GM12878 (cell line): ENCODE measurements at regions not wholly inside any gene's neighbourhood (a gene's known extent, or its start where the extent isn't known, plus 50 kb on each side); places are given as distances from the start of the nearest gene placed in this dataset.
A peak's percentile ranks its signal among the peaks of the same experiment; 100 is the strongest.

Source experiments
- ATAC-seq: fragments of 200-7000 bp; cut with Tn5 transposase; 3 replicates; pipeline ENCODE4 v1.9.1; 2020; ENCODE audit warnings: mild to moderate bottlenecking, moderate library complexity
- BruUV-seq: library from RNA; stranded (reverse); fragments of 400-500 nt; replicated peaks from 2 replicates; lab custom pipeline; 2021; lab: Mats Ljungman, UMichigan
- CTCF ChIA-PET: fragments of 300-600 bp; sonication (Branson Sonifier 250); formaldehyde crosslinking; extraction: SDS; loops from one replicate; lab custom pipeline; 2021; ENCODE audit warnings: inconsistent platforms; lab: Yijun Ruan, JAX
- POLR2A ChIA-PET: fragments of 350-600 bp; formaldehyde crosslinking; extraction: SDS; loops from one replicate; lab custom pipeline; 2021; ENCODE audit warnings: inconsistent platforms; lab: Charles Lee
- RAD21 ChIA-PET: fragments of 300-600 bp; sonication (Branson Sonifier 250); formaldehyde crosslinking; loops from one replicate; lab custom pipeline; 2023; ENCODE audit warnings: antibody characterized with exemption; ENCODE audit not compliant: unreplicated experiment; lab: Charles Lee
- SMC1A ChIA-PET: fragments of 300-600 bp; sonication (Branson Sonifier 250); formaldehyde crosslinking; loops from one replicate; lab custom pipeline; 2023; ENCODE audit not compliant: unreplicated experiment, uncharacterized antibody; lab: Charles Lee
- DNase-seq: peaks from one replicate; pipeline ENCODE4 v3.0.0-alpha.2; 2011; ENCODE audit warnings: low read depth, low spot score
- FAIRE-seq: peaks from 3 replicates; lab custom pipeline; 2011; peaks lifted over from hg19 to GRCh38; lab: Jason Lieb, UNC
- H2AFZ ChIP-seq: 2 replicates; pipeline ENCODE4 v1.6.0; 2011; ENCODE audit warnings: low read depth, low read length, control low read depth; ENCODE audit not compliant: control insufficient read depth
- H3K27ac ChIP-seq: 2 replicates; pipeline ENCODE4 v1.5.1; 2011; ENCODE audit warnings: control low read depth; ENCODE audit not compliant: control insufficient read depth, insufficient read depth
- H3K27me3 ChIP-seq, 2 experiments: replicated peaks in 1 of 2; 2 replicates each; pipeline versions ENCODE4 v1.6.0 to v1.6.1; 2011; ENCODE audit warnings: low read length in 1 of 2; ENCODE audit not compliant: control insufficient read depth in 2 of 2, insufficient read depth in 2 of 2
- H3K36me3 ChIP-seq, 2 experiments: 2 replicates each; pipeline ENCODE4 v1.5.1; 2011; ENCODE audit warnings: low read length in 1 of 2; ENCODE audit not compliant: control insufficient read depth in 2 of 2, insufficient read depth in 2 of 2
- H3K4me1 ChIP-seq: 2 replicates; pipeline ENCODE4 v1.6.1; 2011; ENCODE audit warnings: mild to moderate bottlenecking, low read length, moderate library complexity, mixed read lengths; ENCODE audit not compliant: control insufficient read depth, insufficient read depth
- H3K4me2 ChIP-seq: 2 replicates; pipeline ENCODE4 v1.6.0; 2011; ENCODE audit warnings: control low read depth; ENCODE audit not compliant: control insufficient read depth, insufficient read depth
- H3K4me3 ChIP-seq: fragments of 200-600 bp; sonication (generic); 2 replicates; pipeline ENCODE4 v1.5.1; 2016
- H3K79me2 ChIP-seq: 2 replicates; pipeline ENCODE4 v1.6.0; 2011; ENCODE audit warnings: low read length; ENCODE audit not compliant: control insufficient read depth, insufficient read depth
- H3K9ac ChIP-seq: 2 replicates; pipeline ENCODE4 v1.8.0; 2011; ENCODE audit warnings: low read length, control low read depth, mixed read lengths; ENCODE audit not compliant: control insufficient read depth, insufficient read depth
- H3K9me3 ChIP-seq: replicated peaks from 3 replicates; pipeline ENCODE4 v1.5.1; 2011; ENCODE audit warnings: mild to moderate bottlenecking, low read length; ENCODE audit not compliant: control insufficient read depth, insufficient read depth
- H4K20me1 ChIP-seq: 2 replicates; pipeline ENCODE4 v1.6.0; 2011; ENCODE audit not compliant: control insufficient read depth, insufficient read depth
- ATF7 ChIP-seq: fragments of 450-650 bp; IDR thresholded peaks from 2 replicates; pipeline ENCODE4 v1.6.1; 2016; ENCODE audit warnings: low read depth, mild to moderate bottlenecking
- ETV6 ChIP-seq, 2 experiments: fragments of 450-650 bp in 1 of 2; IDR thresholded peaks in 1 of 2; conservative IDR thresholded peaks in 1 of 2; 2 replicates each; pipeline ENCODE4 v1.6.1; 2014; ENCODE audit warnings: antibody characterized with exemption in 1 of 2, borderline replicate concordance in 1 of 2, low read depth in 1 of 2, mild to moderate bottlenecking in 1 of 2, moderate library complexity in 1 of 2
- RUNX3 ChIP-seq: IDR thresholded peaks from 2 replicates; pipeline ENCODE4 v1.6.1; 2012; ENCODE audit warnings: low read length, inconsistent platforms
- SPI1 ChIP-seq: IDR thresholded peaks from 2 replicates; pipeline ENCODE4 v1.6.1; 2011; ENCODE audit warnings: low read depth, mild to moderate bottlenecking, low read length, moderate library complexity, borderline replicate concordance; ENCODE audit not compliant: insufficient read depth
- YY1 ChIP-seq: IDR thresholded peaks from 2 replicates; pipeline ENCODE4 v1.6.1; 2011; ENCODE audit warnings: low read depth, mild to moderate bottlenecking, low read length
- WGBS: methylation state at CpG from one replicate; pipeline ENCODE4 v1.1.6; 2016; ENCODE audit warnings: low lambda C conversion rate; ENCODE audit not compliant: insufficient replicate concordance, insufficient coverage; ENCODE audit errors: missing lambda C conversion rate; 5-methylcytosine and 5-hydroxymethylcytosine counted together
- in situ Hi-C: fragments of 300-500 bp; cut with MboI; formaldehyde crosslinking; loops from 9 replicates; pipeline ENCODE4 v1.14.3; 2018; ENCODE audit warnings: mixed read lengths
- intact Hi-C: fragments of 100-400 bp; cut with micrococcal nuclease; formaldehyde crosslinking; loops from one replicate; pipeline ENCODE4 v1.14.2; 2022; ENCODE audit not compliant: unreplicated experiment
- TF ChIP-seq, protein P1 (sequence below): fragments of 450-650 bp; formaldehyde crosslinking; IDR thresholded peaks from 2 replicates; pipeline ENCODE4 v1.5.0; 2022; ENCODE audit warnings: mild to moderate bottlenecking, missing genetic modification characterization

DNA sequence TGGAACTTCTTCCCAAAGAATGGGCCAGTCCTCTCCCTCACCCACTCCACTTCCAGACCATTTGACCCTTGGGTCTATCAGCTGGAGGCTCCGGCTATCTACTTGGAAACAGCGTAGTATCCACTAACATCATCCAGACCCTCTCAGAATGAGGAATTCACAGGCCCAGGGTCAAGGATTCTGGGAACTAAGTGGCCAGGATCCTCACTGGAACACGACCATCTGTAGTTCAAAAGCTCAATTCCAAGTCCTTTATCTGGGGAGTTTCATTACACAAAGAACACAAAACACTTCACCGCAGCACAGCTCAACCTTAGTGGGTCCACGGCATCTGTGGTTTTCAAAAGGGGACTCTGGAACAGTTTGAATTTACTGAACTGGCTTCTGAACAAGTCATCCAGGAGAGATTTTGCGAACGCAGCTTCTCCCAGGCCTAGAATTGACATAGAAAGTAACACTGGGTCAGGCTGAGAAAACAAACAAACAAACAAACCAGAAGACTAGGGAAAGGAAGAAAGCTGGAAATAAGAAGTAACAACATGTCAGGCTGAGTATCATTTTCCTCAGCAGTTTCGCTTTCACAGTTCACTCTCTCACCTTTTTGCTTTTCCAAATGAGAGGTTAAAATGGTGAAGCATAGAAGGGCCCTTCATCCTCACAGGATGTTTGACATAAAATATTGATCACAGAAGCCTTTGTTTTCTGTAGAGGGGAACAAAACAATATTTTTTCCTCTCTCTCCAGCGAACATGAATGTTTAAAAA, 57.6 kb upstream of the USP6NL start (continued):
- TF ChIP-seq, protein P1, sequence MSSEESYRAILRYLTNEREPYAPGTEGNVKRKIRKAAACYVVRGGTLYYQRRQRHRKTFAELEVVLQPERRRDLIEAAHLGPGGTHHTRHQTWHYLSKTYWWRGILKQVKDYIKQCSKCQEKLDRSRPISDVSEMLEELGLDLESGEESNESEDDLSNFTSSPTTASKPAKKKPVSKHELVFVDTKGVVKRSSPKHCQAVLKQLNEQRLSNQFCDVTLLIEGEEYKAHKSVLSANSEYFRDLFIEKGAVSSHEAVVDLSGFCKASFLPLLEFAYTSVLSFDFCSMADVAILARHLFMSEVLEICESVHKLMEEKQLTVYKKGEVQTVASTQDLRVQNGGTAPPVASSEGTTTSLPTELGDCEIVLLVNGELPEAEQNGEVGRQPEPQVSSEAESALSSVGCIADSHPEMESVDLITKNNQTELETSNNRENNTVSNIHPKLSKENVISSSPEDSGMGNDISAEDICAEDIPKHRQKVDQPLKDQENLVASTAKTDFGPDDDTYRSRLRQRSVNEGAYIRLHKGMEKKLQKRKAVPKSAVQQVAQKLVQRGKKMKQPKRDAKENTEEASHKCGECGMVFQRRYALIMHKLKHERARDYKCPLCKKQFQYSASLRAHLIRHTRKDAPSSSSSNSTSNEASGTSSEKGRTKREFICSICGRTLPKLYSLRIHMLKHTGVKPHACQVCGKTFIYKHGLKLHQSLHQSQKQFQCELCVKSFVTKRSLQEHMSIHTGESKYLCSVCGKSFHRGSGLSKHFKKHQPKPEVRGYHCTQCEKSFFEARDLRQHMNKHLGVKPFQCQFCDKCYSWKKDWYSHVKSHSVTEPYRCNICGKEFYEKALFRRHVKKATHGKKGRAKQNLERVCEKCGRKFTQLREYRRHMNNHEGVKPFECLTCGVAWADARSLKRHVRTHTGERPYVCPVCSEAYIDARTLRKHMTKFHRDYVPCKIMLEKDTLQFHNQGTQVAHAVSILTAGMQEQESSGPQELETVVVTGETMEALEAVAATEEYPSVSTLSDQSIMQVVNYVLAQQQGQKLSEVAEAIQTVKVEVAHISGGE (CRISPR knock-in tag) = no peak
- peak in 1 of 2 experiments; percentile 50; a peak in 1 of 4 replicates for TF ChIP-seq ETV6 (conservative IDR thresholded peaks at IDR 0.05 in 1 of 2, IDR thresholded peaks at IDR 0.05 in 1 of 2; ENCODE audit: borderline replicate concordance in 1 of 2, low read depth in 1 of 2)

DNA sequence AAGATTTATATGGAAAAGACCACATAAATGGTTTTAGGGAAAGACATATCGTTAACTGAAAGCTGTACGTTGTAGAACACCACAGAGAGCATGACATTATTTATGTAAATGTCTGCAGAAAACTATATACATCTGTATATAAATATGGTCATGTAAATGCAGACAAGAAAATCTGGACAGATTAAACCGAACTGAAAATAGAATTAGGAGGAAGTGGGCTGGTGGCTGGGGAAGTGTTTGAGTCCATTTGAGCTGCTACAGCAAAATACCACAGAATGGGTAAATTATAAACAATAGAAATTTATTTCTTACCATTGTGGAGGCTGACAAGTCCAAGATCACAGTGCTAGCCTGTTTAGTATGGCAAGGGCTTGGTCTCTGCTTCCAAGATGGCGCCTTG, 56.3 kb upstream of the USP6NL start:
- Histone ChIP-seq H3K36me3 (no peaks in the 10 kb centered on the region), H4K20me1 (no peaks in the 10 kb centered on the region), H3K9ac (no peak overlapping the region), H3K79me2 (no peaks in the 10 kb centered on the region), H3K4me1 (peaks cover 39% of the 10 kb centered on the region), H3K9me3 (peaks cover 7% of the 10 kb centered on the region; the same call in 2 of the 3 replicates), H3K27ac (no peak overlapping the region), H3K4me3 (no peak overlapping the region), H3K4me2 (no peak overlapping the region), H3K27me3 (no peaks in the 10 kb centered on the region), H2AFZ (no peak overlapping the region)
- POLR2A ChIA-PET = no interaction called here
- 31% methylated on average over 4 of the region's 4 CpGs for WGBS
- CTCF ChIA-PET = interaction anchor here (1.8 kb wide), 1 partner anchor 18 kb away, joined by 4 read pairs; no protein-coding TSS in a partner anchor
- in situ Hi-C loops (no loop called here), intact Hi-C loops (no loop called here)
- DNase-seq = no peak
- no TSS peak for BruUV-seq
- RAD21 ChIA-PET = no interaction called here
- FAIRE-seq = no peak
- TF ChIP-seq RUNX3 = peak; percentile 28; the same call in 1 of the 2 replicates
- TF ChIP-seq ATF7 = no peak
- TF ChIP-seq SPI1 = peak; percentile 47; the same call in 1 of the 2 replicates
- 0 out of 2 replicates have a peak, but pooled peaks have one; percentile 52 for TF ChIP-seq YY1
- SMC1A ChIA-PET = interaction anchor here (0.6 to 0.9 kb wide), 2 partner anchors 13 to 54 kb away, joined by 4 read pairs; no protein-coding TSS in a partner anchor
- no peak for ATAC-seq
